ENCODE measurements at regions not wholly inside any gene's neighbourhood (a gene's known extent, or its start where the extent isn't known, plus 50 kb on each side); places are given as distances from the start of the nearest gene placed in this dataset.
"Not testable (repeated sequence)": the region's sequence is repeated elsewhere in the genome, so short reads cannot be mapped to it uniquely, and the experiment has no call there.

DNA sequence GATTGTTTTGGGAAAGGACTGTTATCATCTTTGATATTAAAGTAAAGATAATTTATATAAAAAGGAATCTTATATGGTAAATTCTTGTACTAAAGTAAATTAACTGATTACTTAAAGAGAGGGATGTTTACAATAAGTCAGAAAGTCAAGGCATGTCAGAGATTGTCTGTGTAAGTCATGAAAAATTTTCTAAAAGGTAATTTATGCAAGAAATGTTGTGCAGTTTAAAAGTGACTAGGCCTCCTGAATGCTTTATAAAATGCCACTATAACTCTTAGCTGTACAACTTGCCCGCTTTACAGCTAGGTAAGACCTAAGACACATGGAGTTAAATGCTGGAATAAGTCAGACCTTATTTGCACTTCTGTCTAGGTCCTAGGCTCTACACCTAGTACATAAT, 692.9 kb downstream of the GBE1 start:
- no peak for DNase-seq (ENCODE audit: low read depth in 2 of 3, low spot score in 2 of 3)

DNA sequence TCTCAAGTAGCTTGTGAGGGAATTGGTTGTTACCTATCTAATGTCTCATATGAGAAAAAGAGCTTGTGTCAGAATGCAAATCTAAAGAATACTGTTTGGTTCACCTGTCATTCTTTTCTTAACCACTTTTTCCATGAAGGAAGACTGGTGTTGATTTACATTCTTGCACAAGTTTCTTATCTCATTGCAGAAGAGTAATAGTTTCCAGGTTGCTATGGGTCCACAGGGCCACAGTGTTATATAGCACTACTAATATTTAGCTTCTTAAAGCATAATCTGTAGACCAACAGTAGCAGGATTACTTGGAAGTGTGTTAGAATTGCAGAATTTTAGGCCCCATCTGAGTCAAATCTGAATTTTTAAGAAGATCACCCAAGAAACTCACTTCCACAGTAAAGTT, 697.5 kb downstream of the GBE1 start:
- no peak for DNase-seq (ENCODE audit: low read depth in 2 of 3, low spot score in 2 of 3)

DNA sequence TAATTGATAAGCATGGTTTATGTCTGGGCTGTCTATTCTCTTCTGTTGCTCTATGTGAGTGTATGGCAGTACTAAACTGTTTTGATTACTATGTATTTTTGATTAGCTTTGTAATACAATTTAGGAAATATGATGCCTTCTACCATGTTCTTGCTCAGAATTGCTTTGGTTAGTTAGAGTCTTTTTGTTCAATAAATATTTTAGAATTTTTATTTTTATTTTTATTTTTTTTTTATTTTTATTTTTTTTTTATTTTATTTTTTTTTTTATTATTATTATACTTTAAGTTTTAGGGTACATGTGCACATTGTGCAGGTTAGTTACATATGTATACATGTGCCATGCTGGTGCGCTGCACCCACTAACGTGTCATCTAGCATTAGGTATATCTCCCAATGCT, 710.3 kb downstream of the GBE1 start:
- DNase-seq (ENCODE audit: low read depth in 2 of 3, low spot score in 2 of 3) = not testable (repeated sequence)

DNA sequence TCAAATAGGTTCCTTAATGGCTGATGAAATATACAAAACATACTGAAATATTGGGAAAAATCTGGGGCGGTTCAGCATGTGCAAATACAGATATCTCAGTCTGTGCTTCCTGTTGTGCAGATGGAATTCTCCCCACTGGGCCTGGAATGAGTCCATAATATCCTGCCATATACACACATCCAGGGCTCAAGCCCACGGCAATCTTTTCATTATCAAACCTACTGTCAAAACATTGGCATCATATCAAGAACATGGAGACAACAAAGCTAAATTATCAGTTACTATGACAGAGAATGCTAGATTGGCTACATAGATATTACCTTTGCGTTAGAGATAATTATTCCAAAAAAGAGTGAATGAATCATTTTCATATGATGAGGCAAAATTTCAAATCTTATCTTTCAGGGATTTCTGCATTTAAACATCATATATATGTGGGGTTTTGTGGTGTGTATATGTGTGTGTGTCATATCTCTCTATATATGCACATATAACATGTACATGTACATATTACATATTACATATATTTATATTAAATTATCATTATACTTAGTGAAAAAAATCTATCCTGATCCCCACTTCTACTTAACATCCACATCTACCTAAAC, 713.3 kb downstream of the GBE1 start:
- DNase-seq (ENCODE audit: low read depth in 2 of 3, low spot score in 2 of 3) = no peak

DNA sequence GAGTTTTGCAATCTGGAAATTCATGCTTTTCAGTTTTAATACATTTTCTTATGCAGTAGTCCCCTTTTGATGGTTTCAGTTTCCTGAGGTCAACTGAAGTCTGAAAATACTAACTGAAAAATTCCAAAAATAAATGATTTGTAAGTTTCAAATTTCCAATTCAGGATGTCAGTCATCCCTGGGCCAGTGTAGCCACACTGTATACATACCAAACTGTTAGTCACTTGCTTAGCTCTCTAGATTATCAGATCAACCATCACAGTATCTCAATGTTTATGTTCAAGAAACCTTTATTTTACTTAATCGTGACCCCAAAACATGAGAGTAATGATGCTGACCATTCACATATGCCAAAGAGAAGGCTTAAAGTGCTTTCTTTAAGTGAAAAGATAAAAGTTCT, 715.5 kb downstream of the GBE1 start:
- DNase-seq (ENCODE audit: low read depth in 2 of 3, low spot score in 2 of 3) = no peak

DNA sequence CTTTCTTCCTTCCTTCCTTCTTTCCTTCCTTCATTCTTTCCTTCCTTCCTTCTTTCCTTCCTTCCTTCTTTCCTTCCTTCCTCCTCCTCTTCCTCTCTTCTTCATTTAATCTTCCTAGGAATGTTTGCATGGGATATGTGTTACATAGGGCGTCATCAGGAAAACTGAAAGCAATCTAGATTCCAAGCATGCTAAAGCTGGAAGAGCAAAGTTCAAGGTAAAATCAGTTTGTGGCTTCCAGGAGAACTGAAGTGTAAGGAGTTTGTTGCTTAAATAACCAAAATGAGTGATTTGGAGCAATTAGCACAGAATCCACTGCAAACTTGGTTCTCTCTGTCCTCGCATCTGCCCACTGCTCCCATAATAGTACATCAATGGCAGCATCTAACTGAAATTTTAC, 716.2 kb downstream of the GBE1 start:
- no peak for DNase-seq (ENCODE audit: low read depth in 2 of 3, low spot score in 2 of 3)

DNA sequence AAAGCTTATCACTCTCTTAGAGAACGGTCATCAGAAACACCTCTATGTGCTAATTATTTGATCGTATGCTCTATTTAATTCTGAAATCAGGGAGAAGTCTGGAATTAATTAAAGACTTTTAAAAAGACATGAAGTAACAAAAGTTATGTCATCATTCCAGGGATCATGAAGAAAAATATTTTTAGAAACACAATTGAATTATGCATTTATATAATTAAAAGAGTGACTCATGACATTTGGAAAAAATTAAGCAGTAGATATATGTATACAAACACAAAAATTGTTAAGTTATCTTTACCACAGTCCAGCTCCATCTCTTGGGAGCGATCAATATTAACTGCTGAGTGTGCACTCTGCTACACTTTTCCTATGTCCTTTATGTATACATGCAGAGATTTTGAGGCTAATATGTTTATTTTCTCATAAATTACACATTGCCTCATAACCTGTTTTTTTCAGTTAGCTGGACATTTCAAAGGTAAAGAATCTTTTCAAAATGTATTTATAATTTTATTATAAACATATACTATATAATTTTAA, 717.7 kb downstream of the GBE1 start:
- DNase-seq (ENCODE audit: low read depth in 2 of 3, low spot score in 2 of 3) = no peak

DNA sequence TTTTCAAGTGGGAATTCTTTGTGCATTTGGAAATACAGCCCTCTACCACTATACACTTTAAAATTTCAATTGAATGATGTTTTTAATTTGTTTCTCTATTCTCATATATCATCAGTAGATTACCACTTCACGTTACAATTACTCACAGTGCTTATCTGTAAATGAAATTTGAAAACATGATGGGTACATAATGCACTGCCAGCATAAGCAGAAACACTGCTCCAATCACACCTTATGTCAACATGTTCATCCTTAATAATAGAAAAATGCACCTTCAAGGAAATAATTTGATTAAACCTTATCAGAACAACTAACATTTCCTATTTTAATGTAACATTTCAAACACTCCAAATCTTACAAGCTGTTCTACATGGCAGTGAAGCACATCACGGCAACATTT, 718.4 kb downstream of the GBE1 start:
- DNase-seq (ENCODE audit: low read depth in 2 of 3, low spot score in 2 of 3) = no peak

DNA sequence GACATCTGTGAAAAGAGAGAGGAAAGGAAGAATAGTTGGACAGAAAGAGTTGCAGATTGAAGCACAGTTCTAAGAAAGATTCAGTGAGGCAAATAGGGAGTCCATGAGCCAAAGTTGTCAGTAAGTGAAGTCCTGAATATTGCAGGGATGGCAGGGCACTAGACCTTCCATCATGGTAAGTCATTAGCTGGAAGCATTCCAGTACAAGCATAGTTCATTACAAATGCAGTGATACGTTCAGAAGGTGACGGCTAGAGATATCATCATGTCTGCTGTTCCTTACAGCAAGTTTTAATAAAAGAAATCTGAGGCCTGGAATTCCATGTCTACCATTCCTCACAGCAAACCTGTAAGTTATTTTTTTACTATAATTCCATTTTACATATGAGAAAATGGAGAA, 720.1 kb downstream of the GBE1 start:
- DNase-seq (ENCODE audit: low read depth in 2 of 3, low spot score in 2 of 3) = no peak

DNA sequence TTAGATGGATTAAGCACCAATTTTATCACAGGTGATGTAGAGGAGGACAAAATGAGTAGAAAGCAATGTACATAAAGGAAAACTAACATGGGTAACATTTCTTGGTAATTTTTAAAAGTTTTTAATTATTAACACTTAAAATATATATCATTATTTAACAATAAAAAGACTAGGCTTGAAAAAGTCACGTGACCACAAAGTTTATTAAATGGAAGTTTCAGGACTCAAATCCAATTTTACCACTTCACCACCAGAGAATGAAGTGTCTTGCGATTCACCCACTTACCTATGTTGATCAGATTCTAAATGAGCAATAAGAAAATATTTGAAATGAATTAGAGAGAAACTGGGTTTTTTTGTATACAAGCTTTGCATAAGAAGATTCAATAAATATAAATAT, 721.3 kb downstream of the GBE1 start:
- DNase-seq (ENCODE audit: low read depth in 2 of 3, low spot score in 2 of 3) = no peak

DNA sequence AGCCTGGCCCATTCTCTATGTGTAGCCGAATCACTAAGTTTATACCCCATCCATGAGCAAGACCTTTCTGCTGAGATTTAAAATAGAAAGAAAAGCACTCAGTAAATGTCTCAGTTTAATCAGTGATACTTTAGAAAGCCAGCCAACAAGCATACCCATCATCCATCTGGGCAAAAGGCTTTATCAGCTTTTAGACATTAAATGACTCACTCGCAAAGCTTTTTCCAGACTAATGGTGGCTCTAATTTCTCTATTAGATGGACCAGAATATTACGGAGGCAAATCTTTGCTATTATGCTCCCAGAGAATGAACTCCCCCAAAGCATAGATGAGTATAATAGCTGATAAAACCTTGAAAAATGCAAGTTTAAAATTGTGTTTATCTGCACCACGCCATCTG, 727.8 kb downstream of the GBE1 start:
- DNase-seq (ENCODE audit: low read depth in 2 of 3, low spot score in 2 of 3) = no peak

DNA sequence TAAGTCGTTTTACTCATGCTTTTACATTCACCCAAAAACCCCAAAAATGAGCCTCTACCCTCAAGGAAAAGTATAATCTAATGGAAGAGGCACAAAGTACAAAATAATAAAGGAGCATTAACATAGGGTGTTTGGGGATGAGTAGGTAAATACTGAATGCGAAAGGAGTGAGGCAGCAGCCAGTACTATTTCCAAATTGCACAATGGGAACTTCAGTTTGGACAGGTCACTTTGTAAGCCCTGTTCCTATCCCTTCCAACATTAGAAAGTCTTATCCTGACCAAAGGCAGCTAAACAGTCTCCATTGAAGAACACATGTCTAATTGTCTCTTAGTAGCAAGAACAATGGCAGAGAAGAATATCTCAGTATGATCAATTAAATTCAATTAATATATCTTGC, 728.3 kb downstream of the GBE1 start:
- no peak for DNase-seq (ENCODE audit: low read depth in 2 of 3, low spot score in 2 of 3)

DNA sequence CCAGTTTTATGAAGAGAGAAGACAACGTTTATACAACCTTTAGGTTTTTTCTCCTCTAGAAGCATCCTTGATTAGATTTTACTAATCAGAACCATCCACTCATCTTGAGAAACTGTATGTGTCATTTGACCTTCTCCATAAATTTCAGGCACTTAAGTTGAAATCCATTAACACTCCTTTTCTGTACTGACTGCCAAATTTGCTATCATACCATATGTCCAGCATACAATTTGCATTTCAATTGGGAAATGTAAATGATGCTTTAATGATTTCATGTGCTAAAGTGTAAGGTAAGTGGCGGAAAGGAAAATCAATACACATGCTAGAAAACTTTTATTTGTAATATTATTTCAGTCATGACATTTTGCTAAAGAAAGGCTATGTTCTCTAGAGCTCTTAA, 731.6 kb downstream of the GBE1 start:
- no peak for DNase-seq (ENCODE audit: low read depth in 2 of 3, low spot score in 2 of 3)

DNA sequence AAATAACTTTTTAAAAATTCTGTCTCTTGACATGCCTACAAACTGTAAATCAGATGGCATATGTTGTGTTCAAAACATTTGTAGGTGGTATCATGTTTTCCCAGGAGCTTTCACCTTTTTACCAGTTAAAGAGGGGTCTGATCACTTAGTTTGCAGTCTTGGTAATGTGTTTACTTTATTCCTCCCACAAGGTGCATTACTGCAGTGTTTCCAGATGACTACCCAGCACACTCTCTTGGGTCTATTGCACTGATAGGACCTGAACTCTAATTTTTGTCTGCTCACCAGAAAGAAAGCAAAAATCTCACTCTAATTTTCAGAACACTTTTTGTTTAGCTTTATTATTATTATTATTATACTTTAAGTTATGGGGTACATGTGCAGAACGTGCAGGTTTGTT, 734.1 kb downstream of the GBE1 start:
- DNase-seq (ENCODE audit: low read depth in 2 of 3, low spot score in 2 of 3) = no peak

DNA sequence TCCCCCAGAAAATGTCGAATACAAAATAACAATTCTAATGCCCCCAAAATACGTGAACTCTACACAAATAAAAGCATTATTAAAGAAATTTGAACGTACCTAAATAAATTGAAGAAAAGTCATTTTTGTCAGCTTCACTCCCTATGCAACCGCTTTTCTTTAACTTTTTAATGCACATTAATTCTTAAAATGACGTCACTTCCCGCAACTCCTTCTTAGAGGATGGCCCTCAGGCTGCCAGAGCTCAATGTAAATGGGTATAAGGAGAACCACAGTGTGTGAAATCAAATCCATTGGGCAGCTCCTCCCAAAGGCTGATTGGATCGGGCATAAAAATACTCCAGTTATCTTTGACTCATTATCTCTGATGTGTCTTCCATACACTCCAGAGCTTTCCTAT, 736.9 kb downstream of the GBE1 start:
- no peak for DNase-seq (ENCODE audit: low read depth in 2 of 3, low spot score in 2 of 3)

DNA sequence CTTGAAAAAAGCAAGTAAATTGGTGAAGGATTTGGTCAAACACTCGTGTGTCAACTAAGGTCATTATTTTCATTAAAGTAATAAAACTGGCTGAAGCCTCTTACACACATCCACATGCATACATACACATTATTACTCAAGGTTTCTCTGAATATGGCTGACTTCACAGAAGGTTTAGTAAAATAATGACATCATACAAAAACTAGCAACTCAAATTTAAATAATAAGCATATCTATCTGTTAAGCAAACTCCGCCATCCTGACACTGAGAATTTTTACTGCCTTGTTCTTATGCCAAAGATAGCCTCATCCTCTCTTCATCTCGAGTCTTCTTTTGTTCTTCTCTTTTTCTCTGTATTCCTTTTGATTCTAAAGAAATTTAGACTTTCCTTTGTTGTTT, 739.1 kb downstream of the GBE1 start:
- DNase-seq (ENCODE audit: low read depth in 2 of 3, low spot score in 2 of 3) = no peak

DNA sequence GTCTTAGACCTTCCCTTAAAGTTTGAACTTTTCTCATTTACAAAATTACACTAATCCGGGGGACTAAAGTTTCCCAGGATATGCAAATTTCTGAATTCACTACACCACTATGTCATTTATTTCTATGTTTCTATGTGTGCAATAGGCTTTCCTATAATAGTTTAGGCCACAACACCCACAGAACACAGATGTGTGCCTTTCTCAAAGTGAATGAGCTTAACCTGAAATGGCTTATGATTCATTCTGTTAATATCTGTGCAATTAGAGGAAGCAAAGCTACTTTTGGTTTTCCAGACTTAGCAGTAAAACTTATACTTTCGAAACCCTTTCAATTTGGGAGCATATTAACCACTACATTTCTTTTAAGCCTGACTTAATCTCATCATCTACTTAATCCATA, 748.1 kb downstream of the GBE1 start:
- DNase-seq (ENCODE audit: low read depth in 2 of 3, low spot score in 2 of 3) = no peak

DNA sequence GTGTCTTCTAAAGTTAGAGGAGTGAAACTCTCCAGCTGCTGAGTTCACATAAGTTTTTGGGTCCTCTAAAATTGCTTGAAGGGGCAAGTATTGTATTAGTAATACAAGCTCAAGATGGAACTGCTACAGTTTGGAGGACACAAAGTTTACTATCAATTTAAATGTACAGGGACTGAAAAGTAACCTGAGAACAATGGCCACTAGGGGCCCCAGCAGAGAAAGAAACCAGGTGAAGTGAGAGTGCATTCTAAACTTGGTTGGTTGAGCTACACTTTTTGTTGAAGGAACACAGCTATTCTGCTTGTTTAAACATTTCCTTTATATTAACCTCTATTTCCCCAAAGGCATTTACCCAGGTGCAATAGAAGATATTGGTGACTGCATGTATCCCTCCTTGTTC, 755.5 kb downstream of the GBE1 start:
- DNase-seq (ENCODE audit: low read depth in 2 of 3, low spot score in 2 of 3) = no peak

DNA sequence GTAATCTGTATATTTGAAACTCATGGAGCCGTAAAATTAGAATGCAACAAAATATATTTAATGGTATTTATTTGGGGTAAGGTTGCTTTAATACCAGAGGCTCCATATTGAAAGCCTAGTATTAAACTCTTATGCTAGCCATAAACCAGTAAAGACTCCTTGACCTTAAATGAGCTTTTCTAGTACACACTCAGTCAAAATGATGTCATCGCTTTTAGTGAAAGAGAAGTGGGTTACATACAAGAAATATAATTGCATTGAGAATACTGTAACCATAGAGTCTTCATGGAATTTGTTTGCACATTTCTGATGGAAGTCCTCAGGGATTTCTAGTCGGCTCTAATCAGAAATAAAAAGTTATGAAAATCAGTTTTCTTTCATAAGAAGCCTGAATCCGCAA, 757.6 kb downstream of the GBE1 start:
- DNase-seq (ENCODE audit: low read depth in 2 of 3, low spot score in 2 of 3) = no peak

DNA sequence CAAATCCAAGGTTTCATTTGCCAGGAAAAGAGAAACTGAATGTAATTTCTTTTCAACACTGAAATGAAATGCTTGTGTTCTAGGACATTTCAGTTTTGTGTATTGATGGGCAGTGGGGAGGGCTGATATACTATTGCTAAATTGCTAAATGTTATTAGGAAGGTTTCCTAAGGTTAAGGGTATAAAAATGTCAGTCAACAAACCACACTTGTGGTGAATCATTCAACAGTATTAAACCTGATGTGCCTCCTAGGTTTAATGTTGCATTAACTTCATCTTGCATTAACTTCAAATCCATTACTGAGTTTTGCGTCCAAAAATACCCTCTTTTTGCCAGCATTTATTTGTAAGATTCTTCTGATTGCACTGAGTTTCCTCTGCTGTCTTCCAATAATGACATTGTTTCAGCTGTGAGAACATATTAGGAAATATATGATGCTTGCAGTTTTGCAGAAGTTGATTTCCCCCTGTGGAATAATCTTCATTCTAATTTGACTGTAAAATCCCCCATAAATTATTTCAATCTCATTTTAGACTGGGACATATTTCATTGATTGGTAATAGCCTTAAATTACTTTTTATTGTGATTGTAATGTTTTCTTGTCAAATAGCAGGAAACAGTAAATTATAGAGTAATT, 758.3 kb downstream of the GBE1 start:
- DNase-seq (ENCODE audit: low read depth in 2 of 3, low spot score in 2 of 3) = no peak

DNA sequence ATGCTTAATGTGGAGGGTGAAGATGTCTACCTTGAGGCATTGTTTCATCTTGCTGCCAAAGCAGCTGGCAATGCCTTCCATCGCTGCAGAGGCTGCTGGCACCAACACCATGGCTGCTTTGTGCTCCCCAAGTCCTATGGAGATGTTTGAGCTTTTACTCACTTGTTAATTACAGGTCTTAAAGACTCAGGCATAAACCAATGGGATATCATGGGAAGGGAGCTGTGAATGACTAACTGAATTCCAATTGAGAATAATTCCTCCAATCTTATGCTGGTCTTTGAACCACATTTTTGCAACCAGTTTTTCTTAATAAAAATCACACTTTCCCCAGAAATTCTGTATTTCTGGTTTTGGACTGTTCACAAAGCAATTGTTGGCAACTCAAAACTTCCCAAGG, 762.0 kb downstream of the GBE1 start:
- DNase-seq (ENCODE audit: low read depth in 2 of 3, low spot score in 2 of 3) = no peak

DNA sequence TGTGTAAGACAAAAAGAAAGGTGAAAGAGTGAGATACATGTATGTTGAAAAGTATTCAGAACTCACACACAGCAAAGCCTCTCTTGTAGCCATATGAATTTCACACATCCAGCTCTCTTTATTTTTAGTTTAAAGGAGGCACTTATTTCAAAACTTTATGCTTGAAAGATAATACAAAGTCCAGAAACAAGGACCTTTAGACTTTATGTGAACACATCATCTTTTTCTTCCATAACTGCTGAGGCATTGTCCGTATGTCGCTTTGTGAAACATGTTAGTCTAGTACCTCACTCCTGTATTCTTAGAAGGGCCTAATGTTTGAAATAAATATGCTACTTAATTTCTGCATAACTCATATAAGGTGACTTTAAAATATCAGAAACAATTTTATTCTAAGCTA, 763.4 kb downstream of the GBE1 start:
- DNase-seq (ENCODE audit: low read depth in 2 of 3, low spot score in 2 of 3) = no peak

DNA sequence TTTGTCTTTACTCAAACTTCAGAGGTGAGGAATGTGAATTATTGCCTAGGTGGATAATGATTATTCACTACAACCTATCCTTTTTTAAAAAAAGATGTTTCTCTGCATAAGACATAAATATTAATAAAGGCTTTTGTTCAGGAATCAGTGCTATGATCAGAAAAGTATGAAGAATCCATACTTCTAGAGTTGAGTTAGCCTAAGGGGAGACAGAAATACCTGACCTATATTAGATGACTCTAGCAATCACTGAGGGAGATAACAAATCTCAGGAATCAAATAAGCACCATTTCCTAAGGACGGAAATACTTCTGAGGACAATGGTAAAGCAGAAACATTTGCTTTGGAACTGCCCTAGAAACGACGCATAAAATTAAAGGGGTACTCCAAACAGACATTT, 763.8 kb downstream of the GBE1 start:
- DNase-seq (ENCODE audit: low read depth in 2 of 3, low spot score in 2 of 3) = no peak

Data from hematopoietic multipotent progenitor cell (in vitro differentiated cells).